ENCODE measurements at regions not wholly inside any gene's neighbourhood (a gene's known extent, or its start where the extent isn't known, plus 50 kb on each side); places are given as distances from the start of the nearest gene placed in this dataset.

DNA sequence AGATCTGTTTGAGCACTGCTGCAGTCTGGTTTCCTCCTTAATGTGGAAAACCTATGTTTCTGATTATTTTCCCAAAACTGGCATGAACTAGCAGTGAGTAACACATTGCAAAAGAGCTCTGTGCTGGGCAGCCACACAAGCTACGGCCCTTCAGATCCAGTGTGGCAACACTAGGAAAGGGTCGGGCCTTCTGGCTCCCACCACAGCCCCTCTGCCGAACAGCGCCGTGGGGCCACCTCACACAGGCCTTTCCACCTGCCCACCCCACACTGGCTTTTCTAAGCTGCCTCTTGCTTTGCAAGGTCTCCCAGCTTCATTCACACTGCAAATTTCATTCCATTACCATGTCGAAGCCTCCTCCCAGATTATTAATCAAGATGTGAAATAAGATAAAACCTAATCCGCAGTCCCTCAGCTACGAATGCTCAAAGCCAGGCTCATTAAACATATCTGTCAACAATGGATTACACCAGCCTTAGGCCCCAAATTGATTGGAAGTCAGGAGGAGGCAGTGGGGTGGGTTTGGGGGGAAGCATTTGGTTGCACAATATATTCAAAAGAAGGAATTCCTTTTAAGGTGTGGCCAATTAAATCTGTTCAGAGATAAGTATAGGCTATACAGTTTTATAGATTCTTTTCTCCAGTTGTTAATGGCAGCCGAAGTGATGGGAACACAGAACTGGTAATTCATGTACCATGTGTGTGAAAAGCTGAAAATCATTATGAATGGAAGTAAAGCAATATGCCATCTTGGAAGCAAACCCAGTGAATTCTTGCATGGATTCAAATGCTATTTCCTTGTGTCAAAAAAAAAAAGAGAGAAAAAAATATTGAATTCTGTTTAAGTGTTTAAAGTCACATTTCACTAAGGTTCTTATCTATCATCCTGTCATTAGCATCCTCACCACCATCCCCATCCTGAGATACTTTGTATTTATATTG lies 223.7 kb downstream of the MTERF1 start:
- TF ChIP-seq POLR2A (IDR thresholded peaks at IDR 0.05) (no peak), CTCF (IDR thresholded peaks at IDR 0.05) (no peak)

Measured in adrenal gland (tissue), 5 donors.